Skin of body (tissue), 1 donor: ENCODE measurements at regions not wholly inside any gene's neighbourhood (a gene's known extent, or its start where the extent isn't known, plus 50 kb on each side); places are given as distances from the start of the nearest gene placed in this dataset.
"Not testable (repeated sequence)": the region's sequence is repeated elsewhere in the genome, so short reads cannot be mapped to it uniquely, and the experiment has no call there.

Experiments
- DNase-seq: peaks from one replicate; lab custom pipeline; 2025; lab: John Stamatoyannopoulos, UW

DNA sequence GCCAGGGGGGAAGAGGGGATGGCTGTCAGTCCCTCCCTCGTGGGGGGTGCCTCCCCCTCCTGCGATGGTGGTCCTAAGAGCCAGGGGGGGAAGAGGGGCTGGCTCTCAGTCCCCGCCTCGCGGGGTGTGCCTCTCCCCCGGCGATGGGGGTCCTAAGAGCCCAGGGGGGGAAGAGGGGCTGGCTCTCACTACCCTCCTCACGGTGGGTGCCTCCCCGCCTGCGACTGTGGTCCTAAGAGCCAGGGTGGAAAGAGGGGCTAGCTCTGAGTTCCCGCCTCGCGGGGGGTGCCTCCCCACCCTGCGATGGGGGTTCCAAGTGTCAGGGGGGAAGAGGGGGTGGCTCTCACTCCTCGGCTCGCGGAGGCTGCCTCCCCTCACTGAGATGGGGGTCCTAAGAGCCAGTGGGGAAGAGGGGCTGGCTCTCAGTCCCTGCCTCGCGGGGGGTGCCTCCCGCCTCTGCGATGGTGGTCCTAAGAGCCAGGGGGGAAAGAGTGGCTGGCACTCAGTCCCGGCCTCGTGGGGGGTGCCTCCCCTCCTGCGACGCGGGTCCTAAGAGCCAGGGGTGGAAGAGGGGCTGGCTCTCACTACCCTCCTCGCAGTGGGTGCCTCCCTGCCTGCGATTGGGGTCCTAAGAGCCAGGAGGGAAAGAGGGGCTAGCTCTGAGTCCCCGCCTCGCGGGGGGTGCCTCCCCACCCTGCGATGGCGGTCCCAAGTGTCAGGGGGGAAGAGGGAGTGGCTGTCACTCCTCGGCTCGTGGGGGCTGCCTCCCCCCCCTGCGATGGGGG, 2325.6 kb upstream of the PCDH20 start:
- no peak for DNase-seq

DNA sequence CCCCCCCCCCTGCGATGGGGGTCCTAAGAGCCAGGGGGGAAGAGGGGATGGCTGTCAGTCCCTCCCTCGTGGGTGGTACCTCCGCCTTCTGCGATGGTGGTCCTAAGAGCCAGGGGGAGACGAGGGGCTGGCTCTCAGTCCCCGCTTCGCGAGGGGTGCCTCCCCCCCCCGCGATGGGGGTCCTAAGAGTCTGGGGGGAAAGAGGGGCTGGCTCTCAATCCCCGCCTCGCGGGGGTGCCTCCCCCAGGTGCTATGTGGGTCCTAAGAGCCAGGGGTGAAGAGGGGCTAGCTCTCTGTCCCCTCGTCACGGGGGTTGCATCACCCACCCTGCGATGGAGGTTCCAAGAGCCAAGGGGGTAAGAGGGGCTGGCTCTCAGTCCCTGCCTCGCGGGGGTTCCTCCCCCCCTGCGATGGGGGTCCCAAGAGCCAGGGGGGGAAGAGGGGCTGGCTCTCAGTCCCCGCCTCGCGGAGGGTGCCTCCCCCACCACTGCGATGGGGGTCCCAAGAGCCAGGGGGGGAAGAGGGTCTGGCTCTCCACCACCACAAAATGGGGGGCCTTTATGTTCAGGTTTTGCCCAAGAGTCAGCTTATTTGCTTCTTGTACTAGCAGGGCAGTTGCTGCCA, 2323.6 kb upstream of the PCDH20 start:
- DNase-seq = not testable (repeated sequence)

DNA sequence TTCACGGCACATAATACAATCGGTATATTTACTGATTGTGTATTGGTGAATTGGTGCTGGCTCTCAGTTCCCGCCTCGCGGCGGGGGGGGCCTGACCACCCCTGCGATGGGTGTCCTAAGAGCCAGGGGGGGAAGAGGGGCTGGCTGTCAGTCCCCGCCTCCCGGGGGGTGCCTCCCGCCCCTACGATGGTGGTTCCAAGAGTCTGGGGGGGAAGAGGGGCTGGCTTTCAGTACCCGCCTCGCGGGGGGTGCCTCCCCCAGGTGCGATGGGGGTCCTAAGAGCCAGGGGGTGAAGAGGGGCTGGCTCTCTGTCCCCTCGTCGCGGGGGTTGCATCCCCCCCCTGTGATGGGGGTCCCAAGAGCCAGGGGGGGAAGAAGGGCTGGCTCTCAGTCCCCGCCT, 2321.8 kb upstream of the PCDH20 start:
- no peak for DNase-seq

DNA sequence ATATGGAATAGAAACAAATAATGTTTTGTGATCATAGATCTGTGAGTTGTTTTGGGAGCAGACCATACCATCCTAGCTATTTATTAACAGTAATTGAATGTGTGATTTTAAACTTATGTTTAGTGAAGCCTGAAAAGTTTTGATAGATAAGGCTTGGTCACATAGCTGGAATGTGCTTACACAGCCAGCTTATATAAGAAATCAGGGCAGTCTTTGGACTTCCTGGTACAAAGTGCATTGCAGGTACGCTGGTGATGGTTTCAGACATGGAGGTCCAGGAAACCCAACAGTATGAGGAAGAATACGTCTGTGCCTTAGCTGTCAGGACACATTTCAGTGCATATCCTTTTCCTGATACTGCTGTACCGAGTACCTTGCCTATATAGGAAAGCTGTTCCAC, 2316.2 kb upstream of the PCDH20 start:
- no peak for DNase-seq

DNA sequence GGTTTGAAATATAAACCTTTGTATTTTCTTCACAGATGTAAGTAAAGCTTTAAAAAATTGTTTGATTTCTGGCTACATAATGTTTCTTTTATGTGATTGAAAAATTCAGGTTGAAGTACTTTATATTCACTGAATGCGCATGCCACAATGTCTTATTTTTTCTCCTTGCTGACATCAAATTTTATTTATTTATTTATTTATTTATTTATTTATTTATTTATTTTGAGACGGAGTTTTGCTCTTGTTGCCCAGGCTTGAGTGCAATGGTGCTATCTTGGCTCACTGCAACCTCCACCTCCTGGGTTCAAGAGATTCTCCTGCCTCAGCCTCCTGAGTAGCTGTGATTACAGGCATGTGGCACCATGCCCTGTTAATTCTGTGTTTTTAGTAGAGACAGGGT, 2296.5 kb upstream of the PCDH20 start:
- DNase-seq = not testable (repeated sequence)

DNA sequence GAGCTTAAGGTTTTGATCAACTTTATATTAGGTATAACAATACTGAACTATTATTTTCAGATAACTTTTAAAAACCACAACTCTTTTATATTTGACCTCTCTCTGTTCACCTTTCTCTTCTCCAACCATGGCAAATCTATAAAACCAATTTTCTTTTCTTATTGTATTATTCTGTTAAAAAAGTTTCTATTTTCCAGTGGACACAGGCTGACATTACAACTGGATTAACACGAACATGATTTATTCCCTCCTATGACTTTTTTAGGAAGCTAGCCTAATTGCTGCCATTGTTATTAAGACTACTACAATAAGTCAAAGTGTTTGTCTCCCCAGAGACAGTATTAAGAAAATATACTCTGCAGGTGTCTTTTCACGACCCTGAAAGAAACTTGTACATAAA, 2291.1 kb upstream of the PCDH20 start:
- no peak for DNase-seq

DNA sequence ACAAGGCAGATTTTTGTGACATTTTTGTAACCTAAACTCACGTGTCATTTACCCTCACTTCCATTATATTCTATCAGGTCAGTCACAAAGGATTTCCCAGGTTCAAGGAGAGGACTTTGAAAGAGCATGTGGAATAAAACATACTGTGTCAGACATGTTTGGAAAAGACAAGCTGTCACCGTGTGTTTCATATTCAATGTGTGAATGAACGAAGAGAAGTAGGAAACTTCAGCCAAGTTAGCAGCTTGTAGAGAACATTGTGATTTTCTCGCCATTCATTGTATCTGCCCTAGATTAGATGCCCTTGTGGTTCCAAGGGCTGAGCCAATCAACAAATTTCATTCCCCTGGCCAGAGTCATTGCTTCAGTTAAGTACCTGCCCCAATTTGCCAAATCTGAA, 2288.9 kb upstream of the PCDH20 start:
- DNase-seq = no peak

DNA sequence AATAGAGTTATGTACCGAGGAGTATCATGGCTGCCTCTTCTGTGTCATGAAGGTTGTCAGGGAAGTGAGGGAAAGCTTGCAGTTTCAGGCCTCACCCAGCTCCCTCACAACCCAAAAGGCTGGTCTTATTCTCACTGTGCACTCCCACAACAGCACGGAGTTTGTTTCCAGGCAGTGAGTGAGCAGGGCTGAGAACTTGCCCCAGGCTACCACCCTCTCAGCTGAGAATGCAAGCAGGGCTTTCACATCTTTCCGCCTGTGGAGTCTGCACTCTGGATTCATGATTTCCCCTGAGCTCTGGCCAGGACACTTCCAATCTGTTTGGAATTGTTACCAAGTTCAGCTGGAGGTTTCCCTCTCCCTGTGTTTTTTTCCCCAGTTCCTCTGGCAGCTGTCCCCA, 2284.7 kb upstream of the PCDH20 start:
- no peak for DNase-seq

DNA sequence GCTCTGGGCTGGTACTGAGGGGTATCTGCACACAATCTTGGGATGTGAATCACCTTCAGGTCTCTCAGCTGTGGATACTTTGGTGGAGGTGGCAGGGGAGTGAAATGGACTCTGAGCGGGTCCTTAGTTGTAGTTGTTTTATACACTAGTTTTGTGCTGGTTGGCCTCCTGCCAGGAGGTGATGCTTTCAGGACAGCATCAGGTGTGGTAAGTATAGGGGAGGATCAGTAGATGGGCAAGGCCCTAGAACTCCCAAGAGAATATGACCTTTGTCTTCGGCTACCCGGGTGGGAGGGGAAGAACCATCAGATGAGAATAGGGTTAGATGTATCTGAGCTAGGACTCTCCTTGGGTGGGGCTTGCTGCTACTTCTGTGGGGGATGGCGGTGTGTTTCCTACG, 2284.3 kb upstream of the PCDH20 start:
- no peak for DNase-seq

DNA sequence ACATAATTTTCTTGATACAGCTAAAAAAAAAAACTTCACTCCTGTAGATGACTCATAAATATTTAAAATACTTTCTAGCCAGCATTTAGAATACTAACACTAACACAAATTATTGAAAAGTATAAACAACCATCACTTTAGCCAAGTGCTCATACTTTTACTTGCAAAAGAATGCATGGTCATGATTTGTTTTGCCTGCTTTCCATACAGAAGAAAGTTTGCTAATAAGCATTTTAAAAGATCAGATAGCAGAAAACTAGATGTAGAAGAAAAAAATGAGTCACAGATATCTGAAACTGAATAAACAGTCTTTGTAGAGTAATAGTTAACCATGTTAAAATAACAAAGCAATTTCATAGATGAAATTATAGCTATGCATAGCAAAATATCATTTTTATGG, 2280.4 kb upstream of the PCDH20 start:
- no peak for DNase-seq

DNA sequence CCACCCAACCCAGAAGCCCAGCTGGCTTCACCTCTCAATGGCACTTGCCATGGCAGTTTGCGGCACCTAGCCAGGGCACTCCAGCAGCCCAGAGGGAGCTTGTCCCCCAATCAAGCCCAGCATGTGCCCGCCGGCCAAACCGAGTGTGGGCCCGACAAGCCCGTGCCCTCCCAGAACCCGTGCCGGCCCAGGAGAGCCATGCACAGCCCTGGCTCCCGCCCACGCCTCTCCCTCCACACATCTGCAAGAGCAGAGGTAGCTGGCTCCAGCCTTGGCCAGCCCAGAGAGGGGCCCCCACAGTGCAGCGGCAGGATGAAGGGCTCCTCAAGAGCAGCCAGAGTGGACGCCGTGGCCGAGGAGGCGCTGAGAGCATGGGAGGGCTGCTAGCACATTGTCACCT, 2278.0 kb upstream of the PCDH20 start:
- no peak for DNase-seq

DNA sequence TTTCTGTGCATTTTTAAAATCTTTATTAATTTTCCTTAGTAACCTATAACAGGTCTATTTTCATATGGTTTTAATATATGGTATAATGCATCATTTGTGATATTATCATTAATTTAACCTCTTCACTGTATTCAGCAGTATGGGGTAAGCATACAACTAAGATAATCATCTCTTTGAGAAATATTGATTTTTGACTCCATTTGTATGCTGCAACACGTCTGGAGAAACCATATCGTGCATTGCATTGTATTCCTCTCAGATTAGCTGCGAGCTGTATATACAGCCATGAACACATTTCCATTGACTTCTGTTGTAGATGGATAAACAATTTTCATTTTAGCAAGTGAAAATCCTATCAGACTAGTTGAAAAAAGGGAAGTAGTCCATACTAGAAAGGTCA, 2275.8 kb upstream of the PCDH20 start:
- no peak for DNase-seq

DNA sequence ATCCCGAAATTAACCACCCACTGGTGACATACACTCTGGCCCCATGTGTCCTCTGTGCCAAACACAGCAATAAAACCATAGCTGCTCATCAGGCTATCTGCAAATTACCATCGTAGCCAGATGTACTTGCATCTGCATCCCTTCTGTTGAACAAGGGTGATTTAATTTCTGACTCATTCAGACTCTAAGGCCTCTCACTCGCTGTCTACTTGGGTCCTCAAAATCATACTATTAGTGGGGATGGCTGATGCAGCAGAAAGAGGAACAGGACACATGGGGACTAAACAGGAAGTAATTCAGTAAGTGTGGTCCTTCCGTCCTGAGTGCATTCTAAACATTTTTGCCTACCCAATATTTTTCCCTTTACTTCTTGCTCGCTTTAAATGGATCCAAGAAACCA, 2275.0 kb upstream of the PCDH20 start:
- no peak for DNase-seq

DNA sequence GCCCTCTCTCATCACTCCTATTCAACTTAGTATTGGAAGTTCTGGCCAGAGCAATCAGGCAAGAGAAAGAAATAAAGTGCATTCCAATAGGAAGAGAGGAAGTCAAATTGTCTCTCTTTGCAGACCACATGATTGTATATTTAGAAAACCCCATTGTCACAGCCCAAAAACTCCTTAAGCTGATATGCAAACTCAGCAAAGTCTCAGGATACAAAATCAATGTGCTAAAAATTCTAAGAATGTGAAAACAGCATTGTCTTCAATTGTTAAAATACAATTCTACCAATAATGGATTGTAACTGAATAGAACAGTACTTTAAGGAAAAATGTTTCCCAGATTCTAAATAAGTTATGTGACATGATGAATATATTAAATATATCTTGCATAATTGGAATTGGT, 2269.2 kb upstream of the PCDH20 start:
- no peak for DNase-seq

DNA sequence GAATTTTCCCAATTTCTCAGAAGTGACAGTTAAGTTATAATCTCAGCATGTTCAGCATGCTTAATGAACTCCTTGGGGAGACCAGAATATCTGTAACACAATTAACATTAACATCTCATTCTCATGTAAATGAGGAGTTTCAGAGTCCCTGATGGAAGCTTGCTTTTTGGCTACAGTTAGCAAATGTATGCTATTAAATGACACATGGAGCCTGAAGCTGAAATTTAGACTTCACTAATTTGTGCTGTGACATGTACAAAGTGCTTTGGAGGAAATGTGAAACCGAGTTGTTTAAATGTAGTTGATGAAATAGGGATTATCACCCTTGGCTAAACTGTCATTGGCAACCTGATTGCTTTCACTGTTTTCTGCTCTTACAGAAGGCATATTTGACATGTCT, 2265.1 kb upstream of the PCDH20 start:
- no peak for DNase-seq

DNA sequence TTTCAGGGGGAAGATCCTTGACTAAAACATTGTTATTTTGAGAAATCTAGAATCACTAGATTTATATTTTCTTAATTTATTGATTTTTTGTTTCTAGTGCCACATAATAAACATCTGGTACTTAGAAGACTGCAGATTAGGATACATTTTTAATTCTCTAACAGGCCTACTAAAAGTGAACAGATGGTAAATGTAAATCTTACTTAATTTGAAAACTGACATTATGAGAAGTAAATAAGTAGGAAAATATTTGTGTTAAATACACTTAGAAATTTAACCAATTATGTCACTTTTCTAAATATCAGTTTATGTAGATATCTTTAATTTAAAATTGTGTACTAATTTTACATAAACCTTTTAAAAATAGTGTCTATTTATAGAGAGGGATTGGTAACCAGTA, 2255.6 kb upstream of the PCDH20 start:
- DNase-seq = no peak

DNA sequence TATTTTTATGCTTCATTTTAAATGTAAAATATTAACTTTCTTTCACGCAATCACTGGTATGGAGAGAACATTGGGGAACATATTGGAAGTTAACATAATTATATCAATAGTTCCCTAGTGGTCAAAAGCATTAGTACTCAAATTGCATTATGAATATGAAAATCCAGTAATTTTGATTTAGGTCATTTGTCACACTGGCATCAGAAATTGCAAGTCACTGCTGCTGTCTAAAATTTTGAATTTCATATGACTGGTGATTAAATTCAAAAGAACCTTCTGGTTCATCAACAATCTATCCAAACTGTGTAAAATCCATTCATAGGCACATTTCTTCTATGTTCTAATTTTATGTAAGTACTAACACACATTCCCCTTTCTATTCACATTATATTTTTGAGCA, 2235.7 kb upstream of the PCDH20 start:
- DNase-seq = no peak

DNA sequence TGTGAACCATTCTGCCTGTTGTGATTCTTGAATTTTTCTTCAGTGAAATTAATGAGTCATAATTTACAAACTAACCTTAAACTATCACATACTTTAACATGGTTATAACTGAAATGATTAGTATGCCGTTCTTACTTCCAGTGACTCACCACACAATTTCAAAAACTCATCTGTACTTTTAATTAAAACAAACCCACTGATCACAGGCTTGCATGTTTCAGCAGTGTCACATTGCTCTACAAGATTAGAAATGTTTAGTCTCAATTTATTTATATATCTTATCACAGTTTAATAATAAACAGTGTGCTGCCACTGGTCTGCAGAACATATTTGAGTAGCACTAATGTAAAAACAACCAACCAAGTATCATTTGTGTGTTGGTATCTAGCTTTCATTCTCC, 2227.9 kb upstream of the PCDH20 start:
- no peak for DNase-seq

DNA sequence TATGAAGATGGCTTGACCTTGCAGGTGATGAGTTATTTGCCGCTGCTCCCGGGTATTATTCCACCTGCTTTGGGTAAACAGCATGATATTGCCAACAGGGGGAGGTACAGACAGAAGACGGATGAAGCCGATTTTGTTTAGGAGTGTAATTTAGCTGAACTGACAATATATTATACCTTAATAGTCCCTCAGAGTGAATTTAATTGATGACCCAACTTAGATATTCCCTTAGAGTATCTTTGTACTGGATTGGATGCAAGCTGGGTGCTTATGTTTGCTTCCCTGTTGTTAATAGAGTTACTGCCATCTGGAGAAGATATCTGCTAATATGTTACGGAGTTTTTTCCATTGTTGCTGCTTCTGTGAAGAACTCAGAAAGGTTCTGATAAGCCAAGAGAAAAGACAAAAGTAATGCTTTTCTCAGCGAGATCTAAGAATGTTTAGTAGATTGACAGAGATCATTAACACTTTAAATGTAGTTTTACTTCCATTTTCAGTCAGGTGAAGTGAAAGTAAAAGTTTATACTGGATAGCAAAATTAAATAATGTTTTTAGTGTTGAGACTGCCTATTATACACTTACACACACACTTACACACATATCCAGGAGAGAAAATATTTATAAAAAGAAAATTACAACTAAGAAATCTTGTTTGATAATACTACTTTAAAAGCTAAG, 2220.8 kb upstream of the PCDH20 start:
- no peak for DNase-seq

DNA sequence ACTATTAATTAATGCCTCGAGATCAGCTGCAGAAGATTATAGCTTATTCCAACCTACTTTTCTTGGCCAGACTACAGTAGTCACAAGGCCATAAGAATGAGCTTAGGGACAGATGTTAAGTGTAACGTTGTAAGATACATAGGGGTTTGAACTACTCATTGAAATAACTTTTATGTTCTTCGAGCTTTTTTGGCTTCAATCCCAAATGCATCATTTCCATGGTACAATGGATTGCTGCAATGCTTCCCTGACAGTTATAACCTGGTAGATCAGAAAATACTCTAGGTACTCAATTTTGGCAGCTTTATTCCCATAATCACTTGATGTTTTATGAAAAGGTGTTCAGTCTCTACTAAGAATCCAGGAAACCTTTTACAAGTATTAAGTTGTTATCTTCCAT, 2216.7 kb upstream of the PCDH20 start:
- no peak for DNase-seq

DNA sequence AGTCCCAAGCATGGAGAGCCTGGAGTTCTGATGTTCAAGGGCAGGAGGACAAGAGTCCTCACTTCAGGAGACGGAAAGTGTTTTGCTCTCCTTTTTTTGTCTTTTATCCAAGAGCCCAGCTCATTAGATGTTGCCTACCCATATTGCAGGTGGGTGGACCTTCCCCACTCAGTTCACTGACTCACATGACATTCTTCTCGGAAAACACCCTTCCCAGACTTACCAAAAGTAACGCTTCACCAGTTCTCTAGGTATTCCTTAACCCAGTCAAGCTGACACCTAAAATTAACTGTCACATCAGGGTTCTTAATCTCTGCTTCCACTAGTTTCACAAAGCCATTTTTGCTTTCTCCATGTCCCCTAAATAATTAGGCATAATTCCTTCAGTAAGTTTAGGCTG, 2215.4 kb upstream of the PCDH20 start:
- no peak for DNase-seq

DNA sequence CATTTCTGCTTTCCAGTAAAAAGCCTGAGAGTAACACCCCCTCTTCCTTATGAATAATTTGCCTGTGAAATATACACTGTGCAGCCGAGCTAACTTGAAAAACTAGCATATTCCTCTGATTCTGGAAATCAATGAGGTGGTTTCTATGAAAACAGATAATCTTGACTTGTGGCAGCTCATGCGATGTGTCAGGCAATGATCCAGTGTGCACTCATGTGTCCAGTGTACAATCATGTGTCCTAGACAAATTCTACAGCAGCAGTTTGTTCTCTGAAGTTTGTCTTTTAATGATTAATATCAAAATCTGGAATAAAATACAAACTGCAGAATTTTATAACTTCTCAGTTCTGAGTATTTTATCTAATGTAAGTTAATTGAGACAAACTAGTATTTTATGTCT, 2213.9 kb upstream of the PCDH20 start:
- no peak for DNase-seq

DNA sequence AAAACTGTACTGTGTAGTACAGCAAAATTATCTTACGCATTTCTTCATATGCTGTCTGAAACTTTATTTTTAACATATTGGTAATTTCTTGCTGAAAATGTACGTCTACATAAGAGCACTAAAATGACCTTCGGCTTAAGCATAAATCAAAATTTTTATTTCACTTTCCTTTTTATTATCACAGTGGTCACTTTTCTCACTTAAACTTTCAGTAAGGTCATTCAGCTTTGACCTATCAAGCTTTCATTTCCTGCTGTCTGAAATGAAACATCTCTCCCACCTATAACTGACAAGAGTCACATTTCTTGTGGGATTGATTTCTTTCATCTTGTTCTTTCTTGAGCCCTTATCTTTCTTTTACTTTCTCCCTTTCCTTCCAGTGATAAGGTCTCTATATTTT, 2212.7 kb upstream of the PCDH20 start:
- DNase-seq = no peak
